Daoy (cell line): ENCODE measurements at regions not wholly inside any gene's neighbourhood (a gene's known extent, or its start where the extent isn't known, plus 50 kb on each side); places are given as distances from the start of the nearest gene placed in this dataset.

Source experiments
- DNase-seq: peaks from one replicate; pipeline ENCODE4 v3.0.0-alpha.2; 2015; ENCODE audit warnings: low read depth

DNA sequence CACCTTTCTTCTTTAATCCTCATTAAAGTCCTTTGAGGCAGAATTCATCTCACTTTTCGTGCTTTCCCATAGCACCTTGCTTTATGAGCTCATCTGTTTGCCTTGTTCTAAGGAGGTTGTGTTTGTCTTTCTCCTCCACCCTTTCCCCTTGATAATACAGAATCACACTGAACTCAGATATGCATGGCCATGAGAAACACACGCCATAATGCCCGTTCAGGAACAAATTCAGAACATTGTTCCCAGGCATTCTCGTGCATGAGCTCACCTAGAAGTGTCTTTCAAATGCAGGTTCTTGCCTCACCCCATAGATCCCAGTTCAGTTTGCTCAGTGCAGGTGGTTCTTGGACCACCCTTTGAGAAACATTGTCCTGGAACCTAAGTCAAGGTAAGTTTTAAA is 71.1 kb downstream of the TMEM114 start:
- DNase-seq, result no peak

DNA sequence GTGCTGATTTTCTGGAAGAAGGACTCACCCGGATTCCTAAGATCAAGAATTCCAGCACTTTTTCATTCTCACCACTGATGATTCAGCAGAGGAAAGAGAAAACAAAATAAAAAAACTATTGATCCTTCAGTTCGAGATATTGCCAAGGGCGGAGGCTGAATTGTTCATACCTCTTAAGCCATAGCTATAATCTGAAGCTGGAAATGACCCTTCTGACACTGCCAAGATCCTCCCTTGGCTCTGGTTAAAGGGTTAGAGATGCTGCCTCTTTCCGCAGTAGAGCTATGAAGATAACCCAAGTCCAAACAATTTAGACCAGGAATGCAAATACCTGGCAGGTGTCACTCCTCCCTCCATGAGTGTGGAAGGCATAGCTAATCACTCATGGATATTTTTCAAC is 73.0 kb downstream of the TMEM114 start:
- no peak for DNase-seq

DNA sequence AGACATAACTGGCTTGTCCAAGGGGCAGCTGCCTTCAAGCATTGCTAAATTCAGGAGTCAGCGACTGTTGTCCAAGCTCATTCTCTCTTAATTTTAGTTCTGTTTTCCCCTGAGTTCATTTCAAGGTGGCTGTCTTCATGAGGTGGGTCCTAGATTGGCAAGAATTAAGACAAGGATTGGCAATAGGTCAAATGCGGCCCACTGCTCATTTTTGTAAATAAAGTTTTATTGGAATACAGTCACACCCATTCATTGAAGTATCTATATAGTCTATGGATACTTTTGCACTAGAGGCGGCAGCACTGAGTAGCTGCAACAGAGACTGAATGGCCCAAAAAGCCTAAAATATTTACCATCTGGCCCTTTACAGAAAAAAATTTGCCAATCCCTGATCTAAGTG is 73.8 kb downstream of the TMEM114 start:
- no peak for DNase-seq

DNA sequence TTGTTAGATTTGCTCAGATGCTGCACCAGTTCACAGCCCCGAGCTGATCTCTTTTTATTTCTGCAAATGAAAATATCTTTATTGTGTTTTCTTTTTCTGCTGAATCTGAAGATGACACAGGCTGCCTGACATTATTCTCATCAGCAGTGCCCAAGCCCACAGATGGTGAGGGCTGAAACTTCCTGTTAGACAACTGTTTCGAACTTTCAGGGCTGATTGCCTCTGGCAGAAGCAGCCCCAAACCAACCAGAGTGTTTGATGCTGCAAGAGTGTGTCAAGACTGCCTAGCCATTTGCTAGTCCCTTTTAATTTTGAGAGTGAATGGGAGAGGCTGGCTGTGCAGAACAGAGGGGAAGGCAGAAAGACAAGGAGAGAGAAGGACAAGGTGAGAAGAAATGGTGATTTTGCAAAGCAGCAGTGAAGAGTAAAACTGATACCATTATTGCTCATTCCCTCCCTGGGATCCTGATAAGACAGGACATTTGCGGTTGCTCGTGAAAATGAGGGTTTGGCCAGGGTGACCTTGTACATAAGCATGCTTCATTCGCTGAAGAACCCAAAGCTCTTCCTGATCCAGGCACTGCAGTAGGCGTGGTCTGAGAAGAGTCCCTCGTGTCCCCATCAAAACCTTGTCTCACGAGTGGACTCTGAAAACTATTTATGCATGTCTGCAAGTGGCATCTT is 77.2 kb downstream of the TMEM114 start:
- DNase-seq, result no peak

DNA sequence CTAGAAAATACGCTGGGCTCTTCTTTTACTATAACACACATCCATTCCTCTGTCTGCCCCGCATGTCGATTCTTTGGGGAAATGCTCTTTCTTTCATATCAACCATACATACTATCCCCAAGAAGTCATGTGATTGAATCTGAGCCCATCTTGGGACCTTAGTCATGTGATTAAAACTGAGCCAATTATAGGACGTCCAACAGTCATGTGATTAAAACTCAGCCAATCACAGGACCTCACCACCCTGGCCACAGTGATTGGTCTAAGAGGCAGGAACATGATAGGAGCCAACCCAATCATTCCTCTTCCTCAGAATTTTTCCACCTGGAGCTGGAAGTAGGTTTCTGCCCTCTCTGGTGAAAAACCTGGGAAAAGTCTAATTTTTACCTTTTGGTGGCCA is 78.8 kb downstream of the TMEM114 start:
- DNase-seq, result no peak

DNA sequence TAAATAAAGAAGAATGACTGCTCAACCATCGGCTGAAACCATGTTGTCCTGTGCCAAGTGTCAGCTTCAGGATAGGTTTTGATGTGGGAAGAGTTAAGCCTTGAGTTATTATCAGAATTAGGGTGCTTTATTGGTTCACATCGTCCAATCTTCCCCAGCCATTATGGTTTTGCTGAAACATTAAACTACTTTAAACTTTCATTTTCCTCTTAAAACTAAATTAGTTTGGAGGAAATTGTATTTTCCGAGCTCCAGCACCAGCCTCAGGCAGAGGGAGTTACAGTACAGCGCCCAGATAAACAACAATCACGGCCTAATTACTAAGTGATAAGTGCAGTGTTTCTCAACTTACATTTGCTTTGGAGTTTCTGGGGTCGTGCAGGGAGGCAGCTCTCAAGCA is 80.2 kb downstream of the TMEM114 start:
- DNase-seq, result no peak

DNA sequence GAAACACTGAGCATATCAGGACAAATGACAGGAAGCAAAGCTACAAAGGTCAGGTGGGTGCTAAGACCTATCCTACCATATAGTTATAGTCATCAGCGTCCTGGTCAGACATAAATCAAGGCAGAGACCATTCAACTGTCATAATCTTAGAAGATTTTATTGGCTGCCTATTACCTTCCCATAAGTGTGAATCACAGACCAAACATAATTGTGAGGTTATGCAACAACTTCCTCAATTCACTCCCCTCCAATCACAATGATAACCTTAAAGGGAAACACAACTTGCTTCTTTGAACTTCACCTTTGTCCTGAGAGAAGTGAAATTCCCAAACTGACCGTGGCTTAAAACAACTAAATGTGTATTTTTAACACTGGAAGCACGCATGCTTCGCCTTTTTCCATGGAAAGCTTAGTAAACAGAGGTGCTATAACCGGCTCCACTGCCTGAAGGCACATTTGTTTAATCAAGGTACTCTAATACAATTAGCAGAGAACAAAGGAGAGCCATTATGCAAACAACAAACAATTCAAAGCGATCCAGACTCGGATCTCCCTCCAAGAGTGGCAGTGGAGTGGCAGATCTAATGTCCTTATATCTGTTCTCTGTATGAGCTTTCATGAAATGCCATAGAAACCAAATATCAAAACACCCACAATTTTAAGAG is 84.9 kb downstream of the TMEM114 start:
- DNase-seq, result no peak

DNA sequence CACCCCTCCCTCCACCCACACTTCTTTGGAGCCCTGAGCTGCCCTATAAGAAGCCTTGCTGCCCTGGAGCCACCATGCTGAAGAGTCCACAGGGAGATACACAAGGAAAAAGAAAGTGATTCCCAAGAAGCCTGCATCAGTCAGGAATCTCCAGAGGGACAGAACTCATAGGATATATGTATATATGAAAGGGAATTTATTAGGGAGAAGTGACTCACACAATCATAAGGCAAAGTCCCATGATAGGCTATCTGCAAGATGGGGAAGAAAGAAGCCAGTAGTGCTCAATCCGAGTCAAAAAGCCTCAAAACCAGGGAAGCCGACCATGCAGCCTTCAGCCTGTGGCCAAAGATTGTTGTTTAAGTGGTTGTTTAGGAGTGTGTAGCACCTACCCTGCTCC is 87.9 kb downstream of the TMEM114 start:
- DNase-seq, result no peak

DNA sequence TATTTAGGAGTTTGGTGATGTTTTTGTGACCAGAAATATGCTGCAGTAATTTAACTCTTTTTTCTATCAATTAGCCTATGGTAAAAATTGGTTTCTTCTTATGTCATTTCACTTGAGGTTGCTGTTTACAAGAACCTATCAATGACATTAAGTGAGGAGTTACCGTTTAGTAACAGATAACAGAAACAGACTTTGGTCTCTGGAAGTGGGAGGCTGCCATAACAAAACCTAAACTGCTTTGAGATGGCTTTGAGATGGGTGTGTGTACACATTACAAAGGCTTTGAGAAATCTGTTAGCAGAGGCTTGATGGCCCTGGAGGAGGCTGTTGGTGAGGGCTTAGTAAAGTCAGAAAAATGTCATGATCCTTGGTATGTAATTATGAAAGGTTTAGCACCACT is 90.0 kb downstream of the TMEM114 start:
- DNase-seq, result no peak

DNA sequence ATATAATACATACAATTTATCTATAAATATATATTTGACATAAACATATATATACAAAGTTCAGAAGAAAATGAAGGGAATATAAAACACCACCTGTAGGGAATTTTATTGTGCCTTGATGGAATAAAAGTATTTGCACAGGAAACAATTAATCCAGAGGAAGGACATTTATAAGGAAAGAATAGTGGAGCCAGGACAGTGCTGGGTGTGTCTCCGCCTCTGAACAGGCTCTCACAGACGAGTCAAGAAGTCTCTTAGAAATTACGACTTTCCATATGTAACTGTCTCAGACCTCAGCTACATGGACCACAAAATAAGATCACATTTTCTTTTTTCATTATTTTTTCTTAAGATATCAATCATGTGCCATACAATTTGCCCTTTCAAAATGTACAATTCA is 93.9 kb downstream of the TMEM114 start:
- DNase-seq, result no peak

DNA sequence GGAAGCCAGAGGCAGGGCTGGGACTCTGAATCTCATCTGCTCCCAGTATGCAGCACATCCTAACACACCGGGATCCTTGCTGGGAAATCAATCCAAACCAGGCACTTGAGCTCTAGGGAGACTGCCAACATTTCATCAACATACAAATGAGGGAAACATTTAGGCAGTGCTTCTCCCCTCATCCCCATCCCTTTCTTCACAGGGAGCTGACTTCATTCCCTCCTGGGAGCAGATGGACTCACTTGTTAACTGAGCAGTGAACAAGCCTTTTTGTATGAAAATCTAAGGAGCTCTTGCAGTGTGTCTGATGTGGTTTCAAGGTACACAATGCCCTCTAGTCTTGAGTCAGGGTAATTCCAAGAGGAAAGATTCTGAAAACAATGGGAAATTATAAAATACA is 96.3 kb downstream of the TMEM114 start:
- DNase-seq, result no peak

DNA sequence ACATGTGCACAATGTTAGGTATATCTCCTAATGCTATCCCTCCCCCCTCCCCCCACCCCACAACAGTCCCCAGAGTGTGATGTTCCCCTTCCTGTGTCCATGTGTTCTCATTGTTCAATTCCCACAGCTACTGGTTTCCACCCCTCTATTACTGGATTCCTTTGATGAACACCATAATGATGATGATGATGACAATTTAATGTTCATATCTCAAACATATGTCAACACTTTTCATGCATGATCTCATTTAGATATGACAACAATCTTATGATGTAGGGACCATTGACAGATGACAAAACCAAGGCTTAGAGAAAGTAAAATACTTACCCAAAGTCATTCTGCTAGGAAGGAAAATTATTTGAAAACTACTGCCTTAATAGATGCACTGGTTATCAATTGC is 97.6 kb downstream of the TMEM114 start:
- no peak for DNase-seq

DNA sequence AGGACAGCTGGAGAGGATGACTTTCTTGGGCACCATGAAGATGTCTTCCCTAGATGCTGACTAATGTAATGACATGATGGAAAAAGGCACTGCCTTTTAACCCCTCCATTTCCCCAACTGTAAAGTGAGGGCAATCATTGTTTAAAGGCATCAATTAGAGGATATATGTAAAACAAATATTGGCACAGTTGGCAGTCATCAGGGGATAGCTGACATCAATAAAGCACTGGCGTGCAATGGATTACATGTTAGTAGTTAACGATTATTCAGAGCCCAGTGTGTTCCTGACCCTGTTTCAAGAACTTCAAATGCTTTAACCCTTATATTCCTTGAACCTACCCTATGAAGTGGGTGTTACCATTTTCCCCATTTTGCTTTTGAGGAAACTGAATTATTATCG is 100.7 kb downstream of the TMEM114 start:
- DNase-seq, result no peak

DNA sequence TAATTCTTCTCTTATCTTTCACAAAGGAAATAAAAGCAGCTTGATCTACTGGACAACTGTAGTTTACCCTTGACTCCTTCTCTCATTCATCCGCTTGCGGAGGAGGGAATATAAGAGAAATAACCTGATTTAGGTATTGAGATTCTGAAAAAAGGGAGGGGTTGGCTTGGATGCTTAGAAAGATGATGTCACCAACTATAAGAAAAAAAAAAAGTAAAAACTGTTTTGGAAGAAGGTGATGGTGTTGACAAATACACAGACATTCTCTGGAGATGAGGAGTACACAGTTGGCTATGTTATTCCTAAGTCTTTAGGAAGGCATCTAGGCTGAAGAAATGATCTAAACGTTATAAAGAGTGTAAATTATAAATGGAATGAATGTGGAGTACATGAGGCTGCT is 103.3 kb downstream of the TMEM114 start:
- no peak for DNase-seq

DNA sequence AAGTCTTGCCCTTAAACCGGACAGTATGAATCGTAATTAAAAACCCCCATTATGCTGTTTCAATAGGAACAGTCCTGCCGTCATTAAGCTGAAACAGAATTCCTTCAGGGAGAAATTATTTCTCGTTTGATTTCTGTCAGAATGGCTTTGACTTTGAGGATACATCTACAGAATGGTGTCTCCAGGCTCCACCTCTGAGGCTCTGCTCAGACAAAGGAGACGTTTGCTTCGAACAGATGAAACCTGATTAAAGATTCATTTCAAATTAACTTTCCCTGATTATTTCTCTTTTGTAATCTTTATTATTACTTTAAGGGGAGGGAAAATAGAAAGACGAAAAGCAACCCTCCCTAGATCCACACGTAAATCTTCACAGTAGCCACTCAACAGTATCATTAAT is 106.9 kb downstream of the TMEM114 start:
- DNase-seq, result no peak

DNA sequence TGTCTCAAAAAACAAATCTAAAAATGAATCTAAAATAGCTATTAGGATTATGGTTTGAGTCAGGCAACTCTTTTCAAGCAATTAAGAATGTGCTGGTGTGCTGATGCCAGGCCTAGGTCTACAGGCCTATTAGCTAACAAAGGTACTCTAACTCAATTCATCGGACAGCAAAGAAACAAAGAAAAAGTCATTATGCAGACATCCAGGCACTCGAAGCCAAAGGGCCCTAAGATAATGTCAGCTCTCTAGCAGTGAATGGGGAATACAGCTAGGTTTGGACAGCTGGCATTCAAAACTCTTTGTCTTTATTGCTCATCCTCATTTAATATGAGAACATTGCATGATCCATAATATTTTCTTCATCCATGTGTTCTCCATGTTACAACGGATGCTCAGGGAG is 108.5 kb downstream of the TMEM114 start:
- DNase-seq, result no peak

DNA sequence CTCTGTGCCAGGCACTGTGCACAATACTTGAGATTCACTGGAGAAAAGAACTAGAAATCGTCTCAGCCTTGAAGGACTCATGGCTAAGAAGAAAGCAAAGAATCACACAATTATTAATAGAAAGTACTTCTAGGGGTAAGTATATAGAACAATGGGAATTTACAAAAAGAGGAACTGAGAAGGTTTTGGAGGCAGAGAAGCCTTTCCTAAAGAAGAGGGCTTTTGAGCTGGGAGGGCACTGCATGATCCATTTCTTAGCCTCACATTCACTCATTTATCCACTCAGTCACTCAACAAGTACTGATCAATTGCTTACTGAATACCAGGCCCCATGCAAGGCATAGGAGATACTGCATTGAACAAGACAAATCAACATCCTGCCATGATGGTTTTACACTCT is 113.5 kb downstream of the TMEM114 start:
- no peak for DNase-seq

DNA sequence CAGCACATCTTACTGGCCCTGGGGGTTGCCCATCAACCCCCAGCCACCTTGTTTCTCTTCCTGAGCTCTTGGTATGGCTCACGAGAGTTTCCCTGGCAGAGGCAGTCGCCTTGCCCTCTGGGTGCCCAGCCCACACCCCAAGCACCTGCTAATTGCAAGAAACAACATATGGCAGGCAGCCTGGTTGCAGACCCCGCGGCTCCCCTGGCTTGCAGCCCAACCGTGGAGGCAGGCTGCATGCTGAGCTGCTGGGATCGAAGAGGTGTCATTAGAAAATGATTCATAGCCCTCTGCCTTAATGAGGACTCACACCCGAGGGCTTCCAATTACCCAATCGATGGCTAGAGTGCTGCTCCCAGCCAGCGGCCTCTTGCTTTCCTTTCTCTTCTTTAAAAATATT is 115.7 kb downstream of the TMEM114 start:
- no peak for DNase-seq

DNA sequence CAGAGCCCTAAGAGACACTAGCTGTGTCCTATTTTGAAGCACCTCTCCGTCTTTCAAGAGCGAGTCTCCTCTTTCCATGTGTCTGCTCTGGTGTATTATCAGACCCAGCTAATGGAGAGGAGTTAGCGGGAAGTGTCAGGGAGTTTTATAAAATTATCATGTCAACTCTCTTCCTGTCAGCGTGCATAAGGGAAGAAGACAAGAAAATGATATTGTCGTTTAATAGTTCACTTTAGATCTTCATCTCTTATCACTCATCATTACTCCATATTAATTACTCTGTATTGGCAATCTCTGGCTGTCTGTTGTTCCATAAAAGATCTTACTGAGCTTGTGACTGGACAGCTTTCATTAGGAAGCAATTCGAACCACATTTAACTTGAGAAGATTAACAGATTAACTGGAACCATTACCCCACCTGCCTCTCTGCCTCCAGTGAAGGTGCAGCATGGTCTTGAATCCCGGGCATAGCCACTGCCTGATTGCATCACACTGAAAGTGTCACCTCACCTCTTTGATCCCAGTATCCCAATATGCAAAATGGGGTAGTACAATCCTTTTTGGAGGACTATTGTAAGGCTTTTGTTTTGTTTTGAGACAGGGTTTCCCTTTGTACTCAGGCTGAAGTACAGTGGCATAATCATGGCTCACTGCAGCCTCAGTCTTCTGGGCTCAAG is 121.1 kb downstream of the TMEM114 start:
- DNase-seq, result no peak

DNA sequence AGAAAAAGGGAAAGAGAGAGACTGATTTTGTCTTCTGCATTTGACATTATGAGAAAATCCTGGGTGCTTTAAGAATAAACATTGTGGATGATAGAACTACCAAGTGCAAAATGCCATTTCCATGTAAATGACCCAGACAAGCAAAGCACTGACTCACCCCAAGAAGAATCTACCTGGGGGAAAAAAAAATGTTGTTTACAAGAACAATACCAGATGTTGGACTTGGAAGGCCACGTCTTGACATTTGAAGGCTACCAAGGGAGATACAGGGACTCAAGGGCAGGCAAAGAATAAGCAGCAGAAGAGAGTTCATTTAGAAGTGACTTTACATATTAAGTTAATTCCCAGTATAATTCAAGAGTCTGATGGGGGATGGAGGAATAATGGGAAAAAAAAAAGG is 125.3 kb downstream of the TMEM114 start:
- DNase-seq, result no peak

DNA sequence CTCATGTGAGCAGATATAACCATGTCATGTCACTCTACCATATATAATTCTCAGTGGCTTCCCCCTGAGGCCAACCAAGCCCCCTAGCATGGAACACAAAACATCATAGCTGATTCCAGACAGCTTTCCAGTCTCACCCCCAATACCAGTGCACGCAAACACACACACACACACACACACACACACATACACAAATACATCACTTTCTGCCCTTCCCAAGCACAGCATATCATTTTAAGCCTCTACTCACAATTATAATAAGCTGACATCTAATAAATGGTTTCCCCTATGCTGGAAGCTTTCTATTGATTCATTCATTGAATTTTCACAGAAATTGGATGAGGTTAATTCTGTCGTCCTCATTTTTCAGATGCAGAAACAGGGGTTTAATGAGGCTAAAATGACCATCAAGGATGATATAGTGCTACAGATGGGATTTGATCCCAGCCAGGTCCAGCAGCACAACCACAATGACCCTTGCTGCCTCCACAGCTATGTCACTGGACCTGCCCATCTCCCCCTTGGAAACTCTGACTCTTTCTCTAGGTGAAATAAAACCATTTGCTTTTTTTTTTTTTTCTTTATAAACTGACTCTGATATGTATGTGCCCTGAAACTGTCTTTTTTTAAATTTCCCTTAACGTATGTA is 131.1 kb downstream of the TMEM114 start:
- DNase-seq, result no peak

DNA sequence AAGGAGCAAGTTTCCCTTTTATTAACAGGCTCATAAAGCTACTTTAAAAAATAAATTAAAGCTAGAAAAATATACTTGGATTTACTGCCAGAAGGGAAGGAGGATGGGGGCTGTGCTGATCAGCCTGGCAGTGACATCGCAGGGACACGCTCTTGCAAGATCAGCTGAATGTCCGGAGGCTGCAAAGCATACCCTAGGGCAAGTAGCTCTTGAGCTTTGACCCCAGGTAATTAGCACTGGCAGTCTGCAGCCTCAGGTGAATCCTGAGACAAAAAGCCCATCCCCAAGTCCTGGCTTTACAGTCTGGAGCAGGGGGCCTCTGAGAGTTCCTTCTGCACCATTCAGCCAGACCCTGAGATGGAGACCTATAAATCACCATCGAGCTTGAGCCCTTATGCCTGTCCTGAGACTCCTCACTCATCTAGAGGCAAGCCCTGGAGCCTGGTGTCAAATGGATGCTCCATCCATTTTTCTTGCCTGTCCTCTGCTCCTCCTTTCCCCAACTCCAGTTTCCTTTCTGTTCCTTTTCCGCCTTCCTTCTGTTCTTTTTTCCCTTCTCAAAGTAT is 131.7 kb downstream of the TMEM114 start:
- DNase-seq, result no peak

DNA sequence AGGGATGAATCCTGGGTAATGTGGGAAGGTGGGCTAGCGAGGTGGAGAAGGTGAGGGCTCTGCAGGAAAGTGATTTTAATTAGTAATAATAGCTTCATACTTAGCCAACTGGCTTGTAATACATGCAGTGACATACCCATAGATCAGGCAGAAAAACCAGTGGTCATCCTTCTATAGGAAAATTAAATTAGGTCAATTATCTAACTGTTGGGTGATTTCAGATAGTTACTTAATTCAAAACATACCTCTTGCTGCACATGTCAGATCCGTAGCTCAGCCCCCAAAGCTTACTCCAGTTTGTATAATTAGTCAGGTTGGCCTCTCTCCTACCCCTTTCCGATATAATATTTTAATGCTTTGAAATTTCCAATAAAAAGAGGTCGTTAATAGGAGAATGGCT is 137.0 kb downstream of the TMEM114 start:
- DNase-seq, result no peak
